GM12878 (cell line): ENCODE measurements at regions not wholly inside any gene's neighbourhood (a gene's known extent, or its start where the extent isn't known, plus 50 kb on each side); places are given as distances from the start of the nearest gene placed in this dataset.

ENCODE experiments used
- ATAC-seq: fragments of 200-7000 bp; cut with Tn5 transposase; 3 replicates; pipeline ENCODE4 v1.9.1; 2020; ENCODE audit warnings: mild to moderate bottlenecking, moderate library complexity
- BruUV-seq: library from RNA; stranded (reverse); fragments of 400-500 nt; replicated peaks from 2 replicates; lab custom pipeline; 2021; lab: Mats Ljungman, UMichigan
- CTCF ChIA-PET: fragments of 300-600 bp; sonication (Branson Sonifier 250); formaldehyde crosslinking; extraction: SDS; loops from one replicate; lab custom pipeline; 2021; ENCODE audit warnings: inconsistent platforms; lab: Yijun Ruan, JAX
- POLR2A ChIA-PET: fragments of 350-600 bp; formaldehyde crosslinking; extraction: SDS; loops from one replicate; lab custom pipeline; 2021; ENCODE audit warnings: inconsistent platforms; lab: Charles Lee
- RAD21 ChIA-PET: fragments of 300-600 bp; sonication (Branson Sonifier 250); formaldehyde crosslinking; loops from one replicate; lab custom pipeline; 2023; ENCODE audit warnings: antibody characterized with exemption; ENCODE audit not compliant: unreplicated experiment; lab: Charles Lee
- SMC1A ChIA-PET: fragments of 300-600 bp; sonication (Branson Sonifier 250); formaldehyde crosslinking; loops from one replicate; lab custom pipeline; 2023; ENCODE audit not compliant: unreplicated experiment, uncharacterized antibody; lab: Charles Lee
- DNase-seq: peaks from one replicate; pipeline ENCODE4 v3.0.0-alpha.2; 2011; ENCODE audit warnings: low read depth, low spot score
- FAIRE-seq: peaks from 3 replicates; lab custom pipeline; 2011; peaks lifted over from hg19 to GRCh38; lab: Jason Lieb, UNC
- H2AFZ ChIP-seq: 2 replicates; pipeline ENCODE4 v1.6.0; 2011; ENCODE audit warnings: low read depth, low read length, control low read depth; ENCODE audit not compliant: control insufficient read depth
- H3K27ac ChIP-seq: 2 replicates; pipeline ENCODE4 v1.5.1; 2011; ENCODE audit warnings: control low read depth; ENCODE audit not compliant: control insufficient read depth, insufficient read depth
- H3K27me3 ChIP-seq, 2 experiments: replicated peaks in 1 of 2; 2 replicates each; pipeline versions ENCODE4 v1.6.0 to v1.6.1; 2011; ENCODE audit warnings: low read length in 1 of 2; ENCODE audit not compliant: control insufficient read depth in 2 of 2, insufficient read depth in 2 of 2
- H3K36me3 ChIP-seq, 2 experiments: 2 replicates each; pipeline ENCODE4 v1.5.1; 2011; ENCODE audit warnings: low read length in 1 of 2; ENCODE audit not compliant: control insufficient read depth in 2 of 2, insufficient read depth in 2 of 2
- H3K4me1 ChIP-seq: 2 replicates; pipeline ENCODE4 v1.6.1; 2011; ENCODE audit warnings: mild to moderate bottlenecking, low read length, moderate library complexity, mixed read lengths; ENCODE audit not compliant: control insufficient read depth, insufficient read depth
- H3K4me2 ChIP-seq: 2 replicates; pipeline ENCODE4 v1.6.0; 2011; ENCODE audit warnings: control low read depth; ENCODE audit not compliant: control insufficient read depth, insufficient read depth
- H3K4me3 ChIP-seq: fragments of 200-600 bp; sonication (generic); 2 replicates; pipeline ENCODE4 v1.5.1; 2016
- H3K79me2 ChIP-seq: 2 replicates; pipeline ENCODE4 v1.6.0; 2011; ENCODE audit warnings: low read length; ENCODE audit not compliant: control insufficient read depth, insufficient read depth
- H3K9ac ChIP-seq: 2 replicates; pipeline ENCODE4 v1.8.0; 2011; ENCODE audit warnings: low read length, control low read depth, mixed read lengths; ENCODE audit not compliant: control insufficient read depth, insufficient read depth
- H3K9me3 ChIP-seq: replicated peaks from 3 replicates; pipeline ENCODE4 v1.5.1; 2011; ENCODE audit warnings: mild to moderate bottlenecking, low read length; ENCODE audit not compliant: control insufficient read depth, insufficient read depth
- H4K20me1 ChIP-seq: 2 replicates; pipeline ENCODE4 v1.6.0; 2011; ENCODE audit not compliant: control insufficient read depth, insufficient read depth
- CBX3 ChIP-seq: fragments of 200-600 bp; sonication (generic); IDR thresholded peaks from 2 replicates; pipeline ENCODE4 v1.6.1; 2016; ENCODE audit warnings: low read depth, borderline replicate concordance
- GABPA ChIP-seq: IDR thresholded peaks from 2 replicates; pipeline ENCODE4 v1.6.1; 2014; ENCODE audit warnings: antibody characterized with exemption, low read depth, mild to moderate bottlenecking, inconsistent platforms
- JUND ChIP-seq: IDR thresholded peaks from 2 replicates; pipeline ENCODE4 v1.6.1; 2012; ENCODE audit warnings: low read depth, mild to moderate bottlenecking, low read length, improper control_type of control experiment, moderate library complexity
- PAX5 ChIP-seq: IDR thresholded peaks from 2 replicates; pipeline ENCODE4 v1.6.1; 2011; ENCODE audit warnings: low read depth, low read length, borderline replicate concordance
- POLR2AphosphoS2 ChIP-seq: IDR thresholded peaks from 2 replicates; pipeline ENCODE4 v1.6.1; 2011; ENCODE audit warnings: low read depth, mild to moderate bottlenecking, low read length, improper control_type of control experiment, moderate library complexity
- in situ Hi-C: fragments of 300-500 bp; cut with MboI; formaldehyde crosslinking; loops from 9 replicates; pipeline ENCODE4 v1.14.3; 2018; ENCODE audit warnings: mixed read lengths
- intact Hi-C: fragments of 100-400 bp; cut with micrococcal nuclease; formaldehyde crosslinking; loops from one replicate; pipeline ENCODE4 v1.14.2; 2022; ENCODE audit not compliant: unreplicated experiment
- TF ChIP-seq, protein P1 (sequence below): fragments of 150-350 bp; IDR thresholded peaks from 2 replicates; pipeline ENCODE4 v1.6.1; 2014; ENCODE audit warnings: mild to moderate bottlenecking, low read depth, low read length

DNA sequence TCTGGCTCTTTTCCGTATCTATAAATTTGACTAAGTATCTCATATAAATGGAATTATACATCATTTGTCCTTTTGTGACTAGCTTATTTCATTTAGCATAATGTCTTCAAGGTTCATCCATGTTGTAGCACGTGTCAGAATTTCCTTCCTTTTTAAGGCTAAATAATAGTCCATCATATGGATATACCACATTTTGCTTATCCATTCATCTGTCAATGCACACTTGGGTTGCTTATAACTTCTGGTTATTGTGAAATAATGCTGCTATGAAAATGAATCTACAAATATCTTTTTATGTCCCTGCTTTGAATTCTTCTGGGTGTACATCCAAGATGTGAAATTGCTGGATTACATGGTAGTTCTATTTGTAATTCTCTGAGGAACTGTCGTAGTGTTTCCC, 119.6 kb downstream of the RHOU start (continued):
- TF ChIP-seq JUND (no peak), POLR2AphosphoS2 (no peak), CBX3 (no peak)
- TF ChIP-seq, all 136 proteins: peak for 0

DNA sequence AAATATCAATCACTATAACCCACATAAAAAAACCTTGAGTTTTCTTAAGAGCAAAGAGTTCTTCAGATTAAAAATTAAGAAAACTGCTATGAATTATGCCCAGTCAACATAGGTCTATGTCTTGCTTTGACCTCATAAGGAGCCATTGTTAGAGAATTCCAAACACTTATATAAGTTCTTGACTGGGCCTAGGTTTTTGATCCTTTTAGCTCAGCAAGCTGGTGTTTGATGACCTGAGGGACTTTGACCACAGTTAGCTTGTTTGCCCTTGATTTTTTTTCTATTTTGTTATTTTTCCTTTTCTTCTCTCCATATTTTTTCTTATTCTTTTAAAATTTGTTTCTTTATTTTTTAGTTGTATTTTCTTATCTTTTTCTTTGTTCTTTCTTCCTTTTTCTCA, 122.3 kb downstream of the RHOU start:
- H3K4me1 ChIP-seq, result no peaks in the 10 kb centered on the region
- FAIRE-seq, result no peak
- H3K9me3 ChIP-seq, result no peaks in the 10 kb centered on the region
- no peaks in the 10 kb centered on the region for H3K36me3 ChIP-seq
- intact Hi-C loops, result no loop called here
- H3K27ac ChIP-seq, result no peak overlapping the region
- RAD21 ChIA-PET, result interaction anchor here (0.8 kb wide), 1 partner anchor 23 kb away, joined by 3 read pairs; no protein-coding TSS in a partner anchor
- no peaks in the 10 kb centered on the region for H4K20me1 ChIP-seq
- SMC1A ChIA-PET, result interaction anchor here (1.3 to 3.5 kb wide), 2 partner anchors 8 to 13 kb away, joined by 3 to 21 read pairs; no protein-coding TSS in a partner anchor
- CTCF ChIA-PET, result no interaction called here
- no peaks in the 10 kb centered on the region; a peak in 1 of 4 replicates for H3K27me3 ChIP-seq
- no peak for ATAC-seq
- no peak overlapping the region for H3K4me2 ChIP-seq
- H3K4me3 ChIP-seq, result no peak overlapping the region
- BruUV-seq, result no TSS peak
- POLR2A ChIA-PET, result interaction anchor here (1.6 kb wide), 1 partner anchor 8 kb away, joined by 3 read pairs; no protein-coding TSS in a partner anchor
- H3K79me2 ChIP-seq, result no peaks in the 10 kb centered on the region
- DNase-seq, result no peak
- TF ChIP-seq, protein P1, sequence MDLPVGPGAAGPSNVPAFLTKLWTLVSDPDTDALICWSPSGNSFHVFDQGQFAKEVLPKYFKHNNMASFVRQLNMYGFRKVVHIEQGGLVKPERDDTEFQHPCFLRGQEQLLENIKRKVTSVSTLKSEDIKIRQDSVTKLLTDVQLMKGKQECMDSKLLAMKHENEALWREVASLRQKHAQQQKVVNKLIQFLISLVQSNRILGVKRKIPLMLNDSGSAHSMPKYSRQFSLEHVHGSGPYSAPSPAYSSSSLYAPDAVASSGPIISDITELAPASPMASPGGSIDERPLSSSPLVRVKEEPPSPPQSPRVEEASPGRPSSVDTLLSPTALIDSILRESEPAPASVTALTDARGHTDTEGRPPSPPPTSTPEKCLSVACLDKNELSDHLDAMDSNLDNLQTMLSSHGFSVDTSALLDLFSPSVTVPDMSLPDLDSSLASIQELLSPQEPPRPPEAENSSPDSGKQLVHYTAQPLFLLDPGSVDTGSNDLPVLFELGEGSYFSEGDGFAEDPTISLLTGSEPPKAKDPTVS, result no peak
- TF ChIP-seq PAX5 (no peak), GABPA (no peak)
- no peak overlapping the region for H2AFZ ChIP-seq
- in situ Hi-C loops, result no loop called here
- no peak overlapping the region for H3K9ac ChIP-seq
